ENCODE measurements at regions not wholly inside any gene's neighbourhood (a gene's known extent, or its start where the extent isn't known, plus 50 kb on each side); places are given as distances from the start of the nearest gene placed in this dataset.

GRCh38 chr16:64364016-64364415, 757.8 kb downstream of the CDH11 start:
- Mint-ChIP-seq H3K36me3 (ENCODE audit: low read depth) (no peaks in the 10 kb centered on the region), H3K4me3 (no peak overlapping the region), H3K27ac (peak overlapping the region in 1 of 3 experiments; percentile 2), H3K9me3 (no peaks in the 10 kb centered on the region), H3K27me3 (ENCODE audit: low read depth) (no peaks in the 10 kb centered on the region), H3K4me1 (peaks cover 28% of the 10 kb centered on the region)
- TF ChIP-seq CTCF (IDR thresholded peaks at IDR 0.05; ENCODE audit: unreplicated experiment in 3 of 3): no peak

- Mint-ChIP-seq H3K9me3 (no peaks in the 10 kb centered on the region), H3K27me3 (ENCODE audit: low read depth) (no peaks in the 10 kb centered on the region), H3K4me1 (peaks cover 28% of the 10 kb centered on the region), H3K4me3 (no peak overlapping the region), H3K36me3 (ENCODE audit: low read depth) (no peaks in the 10 kb centered on the region), H3K27ac (peak overlapping the region in 2 of 3 experiments; percentile 2)
- no peak for TF ChIP-seq CTCF (IDR thresholded peaks at IDR 0.05; ENCODE audit: unreplicated experiment in 3 of 3)
Observed at GRCh38 chr16:64363039-64363438, 758.8 kb downstream of the CDH11 start.

GRCh38 chr16:64362193-64362592, 759.7 kb downstream of the CDH11 start:
- H3K4me1 Mint-ChIP-seq: peaks cover 28% of the 10 kb centered on the region
- H3K36me3 Mint-ChIP-seq (ENCODE audit: low read depth): no peaks in the 10 kb centered on the region
- H3K27ac Mint-ChIP-seq: peak overlapping the region in 2 of 3 experiments; percentile 2 to 78

GRCh38 chr16:64361753-64362152, 760.1 kb downstream of the CDH11 start:
- Mint-ChIP-seq H3K27me3 (ENCODE audit: low read depth) (no peaks in the 10 kb centered on the region), H3K4me1 (peaks cover 28% of the 10 kb centered on the region), H3K4me3 (no peak overlapping the region), H3K9me3 (no peaks in the 10 kb centered on the region), H3K27ac (peak overlapping the region; percentile 2 to 78 (median 4)), H3K36me3 (ENCODE audit: low read depth) (no peaks in the 10 kb centered on the region)
- TF ChIP-seq CTCF (IDR thresholded peaks at IDR 0.05; ENCODE audit: unreplicated experiment in 3 of 3): no peak

More at GRCh38 chr16:64362193-64362592, 759.7 kb downstream of the CDH11 start:
- Mint-ChIP-seq H3K27me3 (ENCODE audit: low read depth) (no peaks in the 10 kb centered on the region), H3K4me3 (no peak overlapping the region), H3K9me3 (no peaks in the 10 kb centered on the region)
- no peak for TF ChIP-seq CTCF (IDR thresholded peaks at IDR 0.05; ENCODE audit: unreplicated experiment in 3 of 3)

- no peak overlapping the region for H3K27ac Mint-ChIP-seq
- H3K4me3 Mint-ChIP-seq: no peak overlapping the region
- H3K36me3 Mint-ChIP-seq (ENCODE audit: low read depth): no peaks in the 10 kb centered on the region
- no peak for TF ChIP-seq CTCF (IDR thresholded peaks at IDR 0.05; ENCODE audit: unreplicated experiment in 3 of 3)
- H3K4me1 Mint-ChIP-seq: peaks cover 32% of the 10 kb centered on the region
- H3K27me3 Mint-ChIP-seq (ENCODE audit: low read depth): no peaks in the 10 kb centered on the region
- no peaks in the 10 kb centered on the region for H3K9me3 Mint-ChIP-seq
Observed at GRCh38 chr16:64358291-64358690, 763.6 kb downstream of the CDH11 start.

- no peaks in the 10 kb centered on the region for H3K36me3 Mint-ChIP-seq (ENCODE audit: low read depth)
- H3K4me1 Mint-ChIP-seq: peaks cover 14% of the 10 kb centered on the region
- H3K27me3 Mint-ChIP-seq (ENCODE audit: low read depth): no peaks in the 10 kb centered on the region
- H3K4me3 Mint-ChIP-seq: no peak overlapping the region
- TF ChIP-seq CTCF (IDR thresholded peaks at IDR 0.05; ENCODE audit: unreplicated experiment in 3 of 3): no peak
- H3K27ac Mint-ChIP-seq: peak overlapping the region; percentile 47 to 88 (median 79)
- peaks cover 3% of the 10 kb centered on the region for H3K9me3 Mint-ChIP-seq
Observed at GRCh38 chr16:64356267-64356666, 765.6 kb downstream of the CDH11 start.

Data from nephron (organoid).